ENCODE measurements at regions not wholly inside any gene's neighbourhood (a gene's known extent, or its start where the extent isn't known, plus 50 kb on each side); places are given as distances from the start of the nearest gene placed in this dataset.

- no peak overlapping the region for H3K27ac ChIP-seq (ENCODE audit: insufficient read length, low read depth, low read length)
- H2BK5ac ChIP-seq (ENCODE audit: insufficient read length, low read length): no peak overlapping the region
- no peak overlapping the region for H2AFZ ChIP-seq (ENCODE audit: low read length)
- 0 out of 2 replicates have a peak, but pooled peaks cover 2% of the 10 kb centered on the region for H3K4me1 ChIP-seq (ENCODE audit: insufficient read depth, low read length)
- no peak overlapping the region for H2BK15ac ChIP-seq (ENCODE audit: low read depth, low read length)
- no peak overlapping the region for H2BK12ac ChIP-seq (ENCODE audit: insufficient read length, low read depth, low read length)
- H3K23me2 ChIP-seq (ENCODE audit: insufficient read length, low read depth, low read length, poor library complexity, severe bottlenecking): no peaks in the 10 kb centered on the region
- H3K23ac ChIP-seq (ENCODE audit: insufficient read length, low read depth, low read length): no peak overlapping the region
- no peak overlapping the region for H4K8ac ChIP-seq (replicated peaks; ENCODE audit: insufficient read length, low read depth, low read length)
- H3K4ac ChIP-seq (ENCODE audit: low read depth, low read length): no peak overlapping the region
- H3K79me2 ChIP-seq (ENCODE audit: insufficient read depth, low read length): no peaks in the 10 kb centered on the region
- no peaks in the 10 kb centered on the region for H3K36me3 Mint-ChIP-seq (ENCODE audit: insufficient read depth in 1 of 3, low read depth in 3 of 3)
- H3K79me1 ChIP-seq (ENCODE audit: insufficient read depth, low read depth, low read length, poor library complexity, severe bottlenecking): no peaks in the 10 kb centered on the region
- no peaks in the 10 kb centered on the region for H4K20me1 ChIP-seq (ENCODE audit: control insufficient read depth, insufficient read depth, insufficient read length)
- H4K91ac ChIP-seq (ENCODE audit: insufficient read length, low read depth, low read length): no peak overlapping the region
- H3K18ac ChIP-seq (ENCODE audit: insufficient read length, low read depth, low read length): no peak overlapping the region
- no peak overlapping the region for H2AK5ac ChIP-seq (ENCODE audit: insufficient read length, low read length)
- H3K9me3 Mint-ChIP-seq: no peaks in the 10 kb centered on the region
- H3K27me3 Mint-ChIP-seq (ENCODE audit: low read depth): no peaks in the 10 kb centered on the region; the same call in 1 of the 2 replicates
- TF ChIP-seq CTCF (conservative IDR thresholded peaks at IDR 0.05): no peak
- no peak overlapping the region for H3K4me3 Mint-ChIP-seq
- H3K9ac ChIP-seq (ENCODE audit: extremely low read depth, insufficient read length, low read length): no peak overlapping the region
- DNase-seq: no peak
- H3K4me1 Mint-ChIP-seq: peaks cover 2 to 5% of the 10 kb centered on the region in 2 experiments; a peak in 3 of 4 replicates
- no peaks in the 10 kb centered on the region for H3K9me3 ChIP-seq (ENCODE audit: control insufficient read depth, low read depth, low read length)
- no peak overlapping the region for H2BK120ac ChIP-seq (ENCODE audit: low read depth, low read length, poor library complexity, severe bottlenecking)
- H3K27me3 ChIP-seq (ENCODE audit: insufficient read depth, low read length): no peaks in the 10 kb centered on the region
- no peak overlapping the region for H3K56ac ChIP-seq (ENCODE audit: insufficient read length, low read depth, low read length)
- H3T11ph ChIP-seq (ENCODE audit: low read length): no peak overlapping the region
- no peak overlapping the region for H4K5ac ChIP-seq (ENCODE audit: insufficient read length, low read depth, low read length)
- H2BK20ac ChIP-seq (ENCODE audit: low read depth, low read length, poor library complexity, severe bottlenecking): no peak overlapping the region
- WGBS (ENCODE audit: extremely low coverage, insufficient read length, low lambda C conversion rate): no CpG with 5 or more reads among the region's 1 CpG
- H3K4me2 ChIP-seq (ENCODE audit: insufficient read depth, insufficient read length, low read length): no peak overlapping the region
- H3K27ac Mint-ChIP-seq: no peak overlapping the region
- no peak overlapping the region for H3K14ac ChIP-seq (ENCODE audit: insufficient read depth, low read length)
Observed at GRCh38 chr9:21569721-21570120, 87.6 kb upstream of the IFNE start.

Measured in H9 (cell line).